HEK293 (cell line): ENCODE measurements at regions not wholly inside any gene's neighbourhood (a gene's known extent, or its start where the extent isn't known, plus 50 kb on each side); places are given as distances from the start of the nearest gene placed in this dataset.

Experiments
- CTCF ChIA-PET: fragments of 350-600 bp; formaldehyde crosslinking; extraction: SDS; loops from one replicate; lab custom pipeline; 2021; ENCODE audit warnings: antibody characterized with exemption; lab: Yijun Ruan, JAX
- POLR2A ChIA-PET: fragments of 300-600 bp; formaldehyde crosslinking; extraction: SDS; loops from one replicate; lab custom pipeline; 2020; ENCODE audit warnings: antibody characterized with exemption, inconsistent platforms; lab: Yijun Ruan, JAX
- H3K27ac ChIP-seq: fragments of 200-500 bp; sonication (Bioruptor generic); 2 replicates; pipeline ENCODE4 v1.5.1; 2014; ENCODE audit warnings: low read depth, low read length, control low read depth, inconsistent platforms; ENCODE audit errors: extremely low read depth
- H3K36me3 ChIP-seq, 2 experiments: fragments of 200-500 bp in 1 of 2; sonication (Bioruptor generic) in 1 of 2; 1 replicate in 1 of 2; 2 replicates in 1 of 2; pipeline ENCODE4 v1.5.1; 2014 to 2017; ENCODE audit warnings: inconsistent platforms in 2 of 2, low read length in 2 of 2; ENCODE audit not compliant: control insufficient read depth in 2 of 2, insufficient read depth in 1 of 2
- H3K4me1 ChIP-seq: fragments of 200-500 bp; sonication (Bioruptor generic); 2 replicates; pipeline ENCODE4 v1.5.1; 2014; ENCODE audit warnings: mild to moderate bottlenecking, low read length, inconsistent platforms; ENCODE audit not compliant: control insufficient read depth, insufficient read depth
- H3K4me3 ChIP-seq: 2 replicates; pipeline ENCODE4 v1.5.1; 2011; ENCODE audit warnings: low read depth, mild to moderate bottlenecking, control low read depth, low read length, moderate library complexity
- H3K9me3 ChIP-seq: fragments of 200-500 bp; sonication (Bioruptor generic); 2 replicates; pipeline ENCODE4 v1.5.1; 2014; ENCODE audit warnings: low read depth, low read length, inconsistent platforms; ENCODE audit not compliant: control insufficient read depth, insufficient read depth
- AEBP2 ChIP-seq: fragments of 450-650 bp; formaldehyde crosslinking; IDR thresholded peaks from 2 replicates; pipeline ENCODE4 v1.5.1; 2016; ENCODE audit warnings: missing biosample characterization, missing genetic modification characterization, borderline replicate concordance
- BCL11B ChIP-seq: fragments of 450-650 bp; formaldehyde crosslinking; IDR thresholded peaks from 2 replicates; pipeline ENCODE4 v1.5.1; 2016; ENCODE audit warnings: low read depth, missing biosample characterization, missing genetic modification characterization
- FEZF1 ChIP-seq: fragments of 450-650 bp; formaldehyde crosslinking; IDR thresholded peaks from 2 replicates; pipeline ENCODE4 v1.5.1; 2016; ENCODE audit warnings: missing biosample characterization, missing genetic modification characterization
- GLI4 ChIP-seq: fragments of 450-650 bp; formaldehyde crosslinking; IDR thresholded peaks from 2 replicates; pipeline ENCODE4 v1.5.1; 2016; ENCODE audit warnings: missing biosample characterization, missing genetic modification characterization
- KLF16 ChIP-seq: fragments of 450-650 bp; formaldehyde crosslinking; IDR thresholded peaks from 2 replicates; pipeline ENCODE4 v1.5.1; 2017; ENCODE audit warnings: missing biosample characterization, missing genetic modification characterization
- ZFP3 ChIP-seq: fragments of 450-650 bp; formaldehyde crosslinking; IDR thresholded peaks from 2 replicates; pipeline ENCODE4 v1.5.1; 2016; ENCODE audit warnings: low read depth, missing biosample characterization, missing genetic modification characterization
- ZFP69B ChIP-seq: fragments of 450-650 bp; formaldehyde crosslinking; IDR thresholded peaks from 2 replicates; pipeline ENCODE4 v1.5.1; 2016; ENCODE audit warnings: missing biosample characterization, missing genetic modification characterization
- ZIC2 ChIP-seq: fragments of 450-650 bp; formaldehyde crosslinking; IDR thresholded peaks from 2 replicates; pipeline ENCODE4 v1.5.1; 2016; ENCODE audit warnings: missing biosample characterization, missing genetic modification characterization
- ZNF114 ChIP-seq: fragments of 450-650 bp; formaldehyde crosslinking; IDR thresholded peaks from 2 replicates; pipeline ENCODE4 v1.5.0; 2017; ENCODE audit warnings: missing biosample characterization, missing genetic modification characterization
- ZNF133 ChIP-seq: fragments of 450-650 bp; formaldehyde crosslinking; IDR thresholded peaks from 2 replicates; pipeline ENCODE4 v1.5.1; 2016; ENCODE audit warnings: missing biosample characterization, missing genetic modification characterization
- ZNF354C ChIP-seq: fragments of 450-650 bp; formaldehyde crosslinking; IDR thresholded peaks from 2 replicates; pipeline ENCODE4 v1.5.1; 2016; ENCODE audit warnings: missing biosample characterization, missing genetic modification characterization, low read depth, borderline replicate concordance
- ZNF433 ChIP-seq: fragments of 450-650 bp; formaldehyde crosslinking; IDR thresholded peaks from 2 replicates; pipeline ENCODE4 v1.5.1; 2016; ENCODE audit warnings: missing biosample characterization, missing genetic modification characterization, low read depth
- ZNF473 ChIP-seq: fragments of 450-650 bp; formaldehyde crosslinking; IDR thresholded peaks from 2 replicates; pipeline ENCODE4 v1.5.1; 2017; ENCODE audit warnings: missing biosample characterization, missing genetic modification characterization
- ZNF510 ChIP-seq: fragments of 450-650 bp; formaldehyde crosslinking; IDR thresholded peaks from 2 replicates; pipeline ENCODE4 v1.5.1; 2018; ENCODE audit warnings: mild to moderate bottlenecking, missing genetic modification characterization, missing biosample characterization; ENCODE audit not compliant: insufficient replicate concordance
- ZNF529 ChIP-seq: fragments of 450-650 bp; formaldehyde crosslinking; IDR thresholded peaks from 2 replicates; pipeline ENCODE4 v1.5.1; 2017; ENCODE audit warnings: missing genetic modification characterization, missing biosample characterization; ENCODE audit not compliant: insufficient replicate concordance
- ZNF664 ChIP-seq: fragments of 450-650 bp; formaldehyde crosslinking; IDR thresholded peaks from 2 replicates; pipeline ENCODE4 v1.5.1; 2016; ENCODE audit warnings: missing biosample characterization, missing genetic modification characterization
- ZNF791 ChIP-seq: fragments of 450-650 bp; formaldehyde crosslinking; IDR thresholded peaks from 2 replicates; pipeline ENCODE4 v1.5.1; 2016; ENCODE audit warnings: missing biosample characterization, missing genetic modification characterization
- TF ChIP-seq, protein P1 (sequence below): fragments of 450-650 bp; formaldehyde crosslinking; IDR thresholded peaks from 2 replicates; pipeline ENCODE4 v1.5.1; 2017; ENCODE audit warnings: missing biosample characterization, mild to moderate bottlenecking, missing genetic modification characterization, moderate library complexity
- TF ChIP-seq, protein P2 (sequence below): fragments of 450-650 bp; formaldehyde crosslinking; IDR thresholded peaks from 2 replicates; pipeline ENCODE4 v1.5.1; 2016; ENCODE audit warnings: missing biosample characterization, missing genetic modification characterization
- TF ChIP-seq, protein P3 (sequence below): fragments of 450-650 bp; formaldehyde crosslinking; IDR thresholded peaks from 2 replicates; pipeline ENCODE4 v1.5.1; 2016; ENCODE audit warnings: missing biosample characterization, missing genetic modification characterization

- TF ChIP-seq, protein P1, sequence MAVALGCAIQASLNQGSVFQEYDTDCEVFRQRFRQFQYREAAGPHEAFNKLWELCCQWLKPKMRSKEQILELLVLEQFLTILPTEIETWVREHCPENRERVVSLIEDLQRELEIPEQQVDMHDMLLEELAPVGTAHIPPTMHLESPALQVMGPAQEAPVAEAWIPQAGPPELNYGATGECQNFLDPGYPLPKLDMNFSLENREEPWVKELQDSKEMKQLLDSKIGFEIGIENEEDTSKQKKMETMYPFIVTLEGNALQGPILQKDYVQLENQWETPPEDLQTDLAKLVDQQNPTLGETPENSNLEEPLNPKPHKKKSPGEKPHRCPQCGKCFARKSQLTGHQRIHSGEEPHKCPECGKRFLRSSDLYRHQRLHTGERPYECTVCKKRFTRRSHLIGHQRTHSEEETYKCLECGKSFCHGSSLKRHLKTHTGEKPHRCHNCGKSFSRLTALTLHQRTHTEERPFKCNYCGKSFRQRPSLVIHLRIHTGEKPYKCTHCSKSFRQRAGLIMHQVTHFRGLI (tag by site-specific recombination), result no peak
- no peak for TF ChIP-seq ZNF473
- TF ChIP-seq, protein P2, sequence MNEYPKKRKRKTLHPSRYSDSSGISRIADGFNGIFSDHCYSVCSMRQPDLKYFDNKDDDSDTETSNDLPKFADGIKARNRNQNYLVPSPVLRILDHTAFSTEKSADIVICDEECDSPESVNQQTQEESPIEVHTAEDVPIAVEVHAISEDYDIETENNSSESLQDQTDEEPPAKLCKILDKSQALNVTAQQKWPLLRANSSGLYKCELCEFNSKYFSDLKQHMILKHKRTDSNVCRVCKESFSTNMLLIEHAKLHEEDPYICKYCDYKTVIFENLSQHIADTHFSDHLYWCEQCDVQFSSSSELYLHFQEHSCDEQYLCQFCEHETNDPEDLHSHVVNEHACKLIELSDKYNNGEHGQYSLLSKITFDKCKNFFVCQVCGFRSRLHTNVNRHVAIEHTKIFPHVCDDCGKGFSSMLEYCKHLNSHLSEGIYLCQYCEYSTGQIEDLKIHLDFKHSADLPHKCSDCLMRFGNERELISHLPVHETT (tag by site-specific recombination), result no peak
- no peak for TF ChIP-seq ZNF133 (tag by site-specific recombination)
- TF ChIP-seq GLI4, result no peak
- no peak for TF ChIP-seq ZNF114 (tag by site-specific recombination)
- no peak for TF ChIP-seq ZFP3 (tag by site-specific recombination)
- TF ChIP-seq, protein P3, sequence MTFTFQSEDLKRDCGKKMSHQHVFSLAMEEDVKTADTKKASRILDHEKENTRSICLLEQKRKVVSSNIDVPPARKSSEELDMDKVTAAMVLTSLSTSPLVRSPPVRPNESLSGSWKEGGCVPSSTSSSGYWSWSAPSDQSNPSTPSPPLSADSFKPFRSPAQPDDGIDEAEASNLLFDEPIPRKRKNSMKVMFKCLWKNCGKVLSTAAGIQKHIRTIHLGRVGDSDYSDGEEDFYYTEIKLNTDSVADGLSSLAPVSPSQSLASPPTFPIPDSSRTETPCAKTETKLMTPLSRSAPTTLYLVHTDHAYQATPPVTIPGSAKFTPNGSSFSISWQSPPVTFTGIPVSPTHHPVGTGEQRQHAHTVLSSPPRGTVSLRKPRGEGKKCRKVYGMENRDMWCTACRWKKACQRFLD, result no peak
Observed at GRCh38 chr3:82493858-82494257, 732.4 kb upstream of the GBE1 start (continued).

DNA sequence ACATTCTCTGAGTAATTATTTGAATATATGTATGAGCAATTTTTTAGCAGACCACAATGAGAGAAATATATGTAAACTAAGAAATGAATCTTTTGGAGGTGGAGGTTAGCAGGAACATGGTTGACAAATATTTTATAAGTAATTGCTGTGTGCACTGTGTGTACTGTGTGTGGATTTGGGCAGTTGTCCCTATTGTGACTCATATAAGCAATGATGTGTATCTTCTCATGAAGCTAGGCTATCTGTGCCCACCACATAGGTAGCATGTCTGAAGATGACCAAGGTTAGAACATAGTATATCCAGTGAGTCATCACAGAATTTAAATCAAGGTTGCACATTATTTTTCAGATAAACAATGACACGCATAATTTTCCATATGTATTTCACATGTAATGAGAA, 713.9 kb upstream of the GBE1 start:
- Histone ChIP-seq H3K4me3 (no peak overlapping the region), H3K4me1 (no peaks in the 10 kb centered on the region), H3K36me3 (no peaks in the 10 kb centered on the region), H3K9me3 (no peaks in the 10 kb centered on the region), H3K27ac (no peak overlapping the region)
- CTCF ChIA-PET, result no interaction called here
- POLR2A ChIA-PET, result no interaction called here
- no peak for TF ChIP-seq FEZF1
- TF ChIP-seq ZFP69B (tag by site-specific recombination), result no peak
- no peak for TF ChIP-seq ZNF791 (tag by site-specific recombination)
- no peak for TF ChIP-seq ZNF529
- no peak for TF ChIP-seq ZNF433
- TF ChIP-seq ZNF664 (tag by site-specific recombination), result no peak
- TF ChIP-seq ZIC2 (tag by site-specific recombination), result no peak
- TF ChIP-seq AEBP2 (tag by site-specific recombination), result no peak
- TF ChIP-seq, protein P1 (tag by site-specific recombination), result no peak
- TF ChIP-seq ZNF510 (tag by site-specific recombination), result no peak
- TF ChIP-seq KLF16 (tag by site-specific recombination), result no peak
- TF ChIP-seq ZNF354C (tag by site-specific recombination), result no peak
- TF ChIP-seq BCL11B (tag by site-specific recombination), result no peak
